ENCODE measurements at regions not wholly inside any gene's neighbourhood (a gene's known extent, or its start where the extent isn't known, plus 50 kb on each side); places are given as distances from the start of the nearest gene placed in this dataset.

DNA sequence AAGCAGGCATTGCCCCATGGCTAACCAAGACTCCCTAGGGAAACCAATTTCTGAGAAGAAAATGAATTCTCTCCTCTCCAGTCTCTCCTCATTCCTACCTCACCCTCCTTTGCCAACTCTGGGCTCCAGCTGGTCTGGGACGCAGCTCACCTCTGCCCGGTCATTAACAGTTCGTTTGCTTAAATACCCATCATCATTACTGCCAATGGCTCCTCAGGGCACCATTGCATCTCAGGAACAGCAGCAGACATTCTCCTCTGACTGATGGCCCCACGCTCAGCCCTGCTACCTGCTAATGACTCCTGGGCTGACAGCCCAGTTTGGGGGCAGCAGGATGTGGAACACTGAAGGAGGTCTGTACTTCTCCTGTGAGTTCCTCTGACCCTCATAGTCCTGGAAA lies 462.0 kb downstream of the INSC start:
- Mint-ChIP-seq H3K9me3 (no peaks in the 10 kb centered on the region), H3K4me3 (no peak overlapping the region), H3K4me1 (ENCODE audit: unreplicated experiment) (no peaks in the 10 kb centered on the region), H3K27me3 (peaks cover 16% of the 10 kb centered on the region), H3K27ac (no peak overlapping the region), H3K36me3 (no peaks in the 10 kb centered on the region)
- TF ChIP-seq, protein P1, sequence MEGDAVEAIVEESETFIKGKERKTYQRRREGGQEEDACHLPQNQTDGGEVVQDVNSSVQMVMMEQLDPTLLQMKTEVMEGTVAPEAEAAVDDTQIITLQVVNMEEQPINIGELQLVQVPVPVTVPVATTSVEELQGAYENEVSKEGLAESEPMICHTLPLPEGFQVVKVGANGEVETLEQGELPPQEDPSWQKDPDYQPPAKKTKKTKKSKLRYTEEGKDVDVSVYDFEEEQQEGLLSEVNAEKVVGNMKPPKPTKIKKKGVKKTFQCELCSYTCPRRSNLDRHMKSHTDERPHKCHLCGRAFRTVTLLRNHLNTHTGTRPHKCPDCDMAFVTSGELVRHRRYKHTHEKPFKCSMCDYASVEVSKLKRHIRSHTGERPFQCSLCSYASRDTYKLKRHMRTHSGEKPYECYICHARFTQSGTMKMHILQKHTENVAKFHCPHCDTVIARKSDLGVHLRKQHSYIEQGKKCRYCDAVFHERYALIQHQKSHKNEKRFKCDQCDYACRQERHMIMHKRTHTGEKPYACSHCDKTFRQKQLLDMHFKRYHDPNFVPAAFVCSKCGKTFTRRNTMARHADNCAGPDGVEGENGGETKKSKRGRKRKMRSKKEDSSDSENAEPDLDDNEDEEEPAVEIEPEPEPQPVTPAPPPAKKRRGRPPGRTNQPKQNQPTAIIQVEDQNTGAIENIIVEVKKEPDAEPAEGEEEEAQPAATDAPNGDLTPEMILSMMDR (conservative IDR thresholded peaks at IDR 0.05), result no peak
- DNase-seq (ENCODE audit: extremely low spot score, unreplicated experiment), result no peak

DNA sequence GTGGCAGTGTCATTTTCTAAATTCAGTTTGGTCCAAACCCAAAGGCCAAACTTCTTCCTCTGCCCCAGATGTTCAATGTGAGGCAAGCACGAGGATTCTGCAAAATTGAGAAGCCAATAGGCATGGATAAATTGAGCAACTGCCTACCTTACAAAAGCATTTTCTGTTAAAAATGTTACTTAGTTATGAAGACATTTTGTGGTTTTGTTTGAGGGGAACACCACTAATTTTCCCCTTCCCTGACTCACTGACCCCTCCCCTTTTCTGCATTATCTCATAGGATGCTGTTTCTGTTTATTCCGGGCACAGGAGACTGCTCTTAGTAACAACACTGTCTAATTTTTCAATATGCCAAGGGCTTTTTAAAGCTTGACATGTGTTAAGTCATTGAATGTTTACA lies 462.8 kb downstream of the INSC start:
- TF ChIP-seq, protein P1 (conservative IDR thresholded peaks at IDR 0.05), result no peak
- H3K4me1 Mint-ChIP-seq (ENCODE audit: unreplicated experiment), result no peaks in the 10 kb centered on the region
- peaks cover 16% of the 10 kb centered on the region for H3K27me3 Mint-ChIP-seq
- no peak overlapping the region for H3K4me3 Mint-ChIP-seq
- H3K36me3 Mint-ChIP-seq, result no peaks in the 10 kb centered on the region
- H3K27ac Mint-ChIP-seq, result no peak overlapping the region
- DNase-seq (ENCODE audit: extremely low spot score, unreplicated experiment), result no peak
- H3K9me3 Mint-ChIP-seq, result no peaks in the 10 kb centered on the region

DNA sequence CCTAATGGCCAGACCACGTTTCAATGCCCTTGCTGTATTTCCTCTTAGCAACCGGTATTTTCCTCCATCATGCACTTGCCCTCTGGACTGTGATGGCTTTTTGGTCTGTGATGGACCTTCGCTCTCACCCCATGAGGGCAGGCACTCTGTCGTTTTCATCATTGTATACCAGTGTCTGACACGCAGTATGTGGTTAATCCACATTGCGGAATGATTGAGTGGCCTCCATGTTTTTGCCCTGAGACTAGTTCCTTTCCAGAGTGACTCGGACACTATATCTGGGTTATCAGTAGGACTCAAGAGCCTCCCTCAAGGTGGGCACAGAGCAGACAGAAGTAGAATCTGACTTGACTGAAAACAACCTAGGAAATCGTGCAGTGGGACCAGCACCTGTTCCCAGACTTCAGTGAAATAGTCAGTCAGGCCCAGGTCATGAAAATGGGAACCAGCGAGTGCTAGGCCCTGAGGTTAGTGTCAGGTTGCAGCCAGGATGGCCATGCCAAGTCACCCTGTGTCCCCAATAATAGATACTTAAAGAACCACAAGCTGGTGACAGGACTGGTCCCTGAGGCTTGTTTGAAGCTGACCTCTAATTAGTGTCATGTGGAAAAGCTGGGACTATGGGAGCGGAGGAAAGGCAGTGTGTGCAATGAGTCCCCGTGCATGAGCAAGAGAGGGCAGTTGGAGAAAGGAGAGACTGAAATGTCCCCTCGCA lies 464.7 kb downstream of the INSC start:
- H3K4me3 Mint-ChIP-seq, result no peak overlapping the region
- no peaks in the 10 kb centered on the region for H3K9me3 Mint-ChIP-seq
- no peaks in the 10 kb centered on the region for H3K4me1 Mint-ChIP-seq (ENCODE audit: unreplicated experiment)
- TF ChIP-seq, protein P1 (conservative IDR thresholded peaks at IDR 0.05), result no peak
- H3K36me3 Mint-ChIP-seq, result no peaks in the 10 kb centered on the region
- peaks cover 8% of the 10 kb centered on the region for H3K27me3 Mint-ChIP-seq
- H3K27ac Mint-ChIP-seq, result no peak overlapping the region
- DNase-seq (ENCODE audit: extremely low spot score, unreplicated experiment), result no peak

DNA sequence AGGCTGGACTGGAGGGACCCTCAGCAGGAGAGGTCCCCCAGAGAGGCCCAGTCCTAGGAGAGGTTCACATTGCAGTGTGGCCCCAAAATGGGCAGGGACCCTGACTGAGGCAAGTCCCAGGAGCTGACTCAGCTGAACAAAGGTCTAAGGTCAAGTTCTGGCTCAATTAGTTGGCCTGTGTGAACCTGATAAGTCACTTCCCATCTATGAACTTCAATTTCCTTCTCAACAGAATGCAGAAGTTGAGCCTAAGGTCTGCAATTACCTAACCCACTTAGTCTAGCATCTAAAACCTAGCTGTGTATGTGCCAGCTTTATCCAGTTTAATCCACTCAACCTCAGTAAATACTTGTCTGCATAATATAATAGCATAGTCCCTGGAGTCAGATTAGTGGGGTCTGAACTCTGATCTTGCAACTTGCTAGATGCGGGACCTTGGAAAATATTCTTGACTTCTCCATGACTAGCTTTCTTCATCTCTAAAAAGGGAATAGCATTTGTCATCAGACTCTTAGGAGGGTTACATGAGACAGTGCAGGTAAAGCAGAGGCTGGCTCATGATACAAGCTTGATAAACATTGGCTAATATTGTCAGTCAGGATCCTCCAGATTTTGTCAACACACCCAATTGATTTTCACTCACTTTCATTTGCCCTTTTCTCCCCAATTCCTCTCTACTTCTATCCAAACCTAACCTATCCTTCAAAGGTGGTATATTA lies 465.5 kb downstream of the INSC start:
- H3K27ac Mint-ChIP-seq, result no peak overlapping the region
- TF ChIP-seq, protein P1 (conservative IDR thresholded peaks at IDR 0.05), result no peak
- no peaks in the 10 kb centered on the region for H3K9me3 Mint-ChIP-seq
- peaks cover under 1% of the 10 kb centered on the region for H3K27me3 Mint-ChIP-seq
- H3K36me3 Mint-ChIP-seq, result no peaks in the 10 kb centered on the region
- DNase-seq (ENCODE audit: extremely low spot score, unreplicated experiment), result no peak
- no peaks in the 10 kb centered on the region for H3K4me1 Mint-ChIP-seq (ENCODE audit: unreplicated experiment)
- H3K4me3 Mint-ChIP-seq, result no peak overlapping the region

DNA sequence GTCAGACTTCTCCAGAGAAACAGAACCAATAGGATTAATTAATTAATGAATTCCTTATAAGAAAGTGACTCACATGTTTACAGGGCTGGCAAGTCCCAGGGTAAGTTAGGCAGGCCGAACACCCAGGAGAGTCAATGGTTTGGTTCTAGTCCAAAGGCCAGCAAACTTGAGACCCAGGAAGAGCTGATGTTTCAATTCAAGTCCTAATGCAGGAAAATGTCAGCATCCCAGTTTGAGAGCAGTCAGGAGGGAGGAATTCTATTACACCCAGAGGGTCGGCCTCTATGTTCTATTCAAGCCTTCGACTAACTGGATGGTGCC lies 466.0 kb downstream of the INSC start:
- no peaks in the 10 kb centered on the region for H3K27me3 Mint-ChIP-seq
- H3K27ac Mint-ChIP-seq, result no peak overlapping the region
- no peaks in the 10 kb centered on the region for H3K9me3 Mint-ChIP-seq
- no peaks in the 10 kb centered on the region for H3K4me1 Mint-ChIP-seq (ENCODE audit: unreplicated experiment)
- TF ChIP-seq, protein P1 (conservative IDR thresholded peaks at IDR 0.05), result no peak
- DNase-seq (ENCODE audit: extremely low spot score, unreplicated experiment), result no peak
- no peak overlapping the region for H3K4me3 Mint-ChIP-seq
- H3K36me3 Mint-ChIP-seq, result no peaks in the 10 kb centered on the region

Data from type B pancreatic cell (in vitro differentiated cells).